ENCODE measurements at regions not wholly inside any gene's neighbourhood (a gene's known extent, or its start where the extent isn't known, plus 50 kb on each side); places are given as distances from the start of the nearest gene placed in this dataset.

DNA sequence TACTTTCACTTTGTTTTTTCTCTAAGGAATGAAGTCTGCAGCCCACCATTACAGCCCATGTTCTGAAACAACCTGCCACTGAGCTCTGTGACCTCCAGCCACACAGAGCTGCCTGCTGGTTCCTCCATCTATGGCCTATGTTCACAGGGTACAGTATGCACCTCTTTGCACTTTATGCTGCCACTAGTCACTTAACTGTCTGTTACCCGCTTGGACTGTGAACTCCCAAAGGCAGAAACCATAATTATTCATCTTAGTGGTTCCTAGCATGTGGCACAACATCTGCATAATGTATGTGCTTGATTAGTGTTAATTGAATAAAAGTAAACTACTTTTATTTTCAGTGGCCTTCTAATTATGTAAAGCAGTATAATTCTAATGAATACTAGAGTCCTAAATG is 95.5 kb upstream of the BET1 start:
- Mint-ChIP-seq H3K36me3 (ENCODE audit: unreplicated experiment) (peaks cover 5% of the 10 kb centered on the region), H3K4me1 (ENCODE audit: low read depth, unreplicated experiment) (peaks cover 5% of the 10 kb centered on the region), H3K9me3 (ENCODE audit: unreplicated experiment) (peaks cover 5% of the 10 kb centered on the region), H3K27ac (ENCODE audit: unreplicated experiment) (no peak overlapping the region), H3K4me3 (ENCODE audit: unreplicated experiment) (no peak overlapping the region), H3K27me3 (ENCODE audit: unreplicated experiment) (no peaks in the 10 kb centered on the region)
- TF ChIP-seq, protein P1, sequence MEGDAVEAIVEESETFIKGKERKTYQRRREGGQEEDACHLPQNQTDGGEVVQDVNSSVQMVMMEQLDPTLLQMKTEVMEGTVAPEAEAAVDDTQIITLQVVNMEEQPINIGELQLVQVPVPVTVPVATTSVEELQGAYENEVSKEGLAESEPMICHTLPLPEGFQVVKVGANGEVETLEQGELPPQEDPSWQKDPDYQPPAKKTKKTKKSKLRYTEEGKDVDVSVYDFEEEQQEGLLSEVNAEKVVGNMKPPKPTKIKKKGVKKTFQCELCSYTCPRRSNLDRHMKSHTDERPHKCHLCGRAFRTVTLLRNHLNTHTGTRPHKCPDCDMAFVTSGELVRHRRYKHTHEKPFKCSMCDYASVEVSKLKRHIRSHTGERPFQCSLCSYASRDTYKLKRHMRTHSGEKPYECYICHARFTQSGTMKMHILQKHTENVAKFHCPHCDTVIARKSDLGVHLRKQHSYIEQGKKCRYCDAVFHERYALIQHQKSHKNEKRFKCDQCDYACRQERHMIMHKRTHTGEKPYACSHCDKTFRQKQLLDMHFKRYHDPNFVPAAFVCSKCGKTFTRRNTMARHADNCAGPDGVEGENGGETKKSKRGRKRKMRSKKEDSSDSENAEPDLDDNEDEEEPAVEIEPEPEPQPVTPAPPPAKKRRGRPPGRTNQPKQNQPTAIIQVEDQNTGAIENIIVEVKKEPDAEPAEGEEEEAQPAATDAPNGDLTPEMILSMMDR (IDR thresholded peaks at IDR 0.05; ENCODE audit: partially characterized antibody, unreplicated experiment): no peak
- DNase-seq: no peak

DNA sequence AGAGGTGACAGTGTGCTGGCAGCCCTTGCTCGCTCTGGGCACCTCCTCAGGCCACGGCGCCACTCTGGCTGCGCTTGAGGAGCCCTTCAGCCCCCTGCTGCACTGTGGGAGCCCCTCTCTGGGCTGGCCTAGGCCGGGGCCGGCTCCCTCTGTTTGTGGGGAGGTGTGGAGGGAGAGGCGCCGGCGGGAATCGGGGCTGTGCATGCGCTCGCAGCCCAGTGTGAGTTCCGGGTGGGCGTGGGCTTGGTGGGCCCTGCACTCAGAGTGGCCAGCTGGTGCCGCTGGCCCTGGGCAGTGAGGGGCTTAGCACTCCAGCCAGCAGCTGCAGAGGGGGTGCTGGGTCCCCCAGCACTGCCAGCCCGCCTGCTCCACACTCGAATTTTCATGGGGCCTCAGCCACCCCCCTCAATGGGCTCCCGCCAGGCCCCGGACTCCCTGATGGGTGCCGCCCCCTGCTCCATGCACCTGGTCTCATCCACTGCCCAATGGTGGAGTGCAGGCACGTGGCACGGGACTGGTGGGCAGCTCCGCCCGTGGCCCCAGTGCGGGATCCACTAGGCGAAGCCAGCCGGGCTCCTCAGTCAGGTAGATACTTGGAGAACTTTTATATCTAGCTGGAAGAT is 96.7 kb upstream of the BET1 start:
- no peak for DNase-seq
- peaks cover 5% of the 10 kb centered on the region for H3K36me3 Mint-ChIP-seq (ENCODE audit: unreplicated experiment)
- H3K27me3 Mint-ChIP-seq (ENCODE audit: unreplicated experiment): no peaks in the 10 kb centered on the region
- H3K4me1 Mint-ChIP-seq (ENCODE audit: low read depth, unreplicated experiment): no peaks in the 10 kb centered on the region
- no peak overlapping the region for H3K4me3 Mint-ChIP-seq (ENCODE audit: unreplicated experiment)
- TF ChIP-seq, protein P1 (IDR thresholded peaks at IDR 0.05; ENCODE audit: partially characterized antibody, unreplicated experiment): no peak
- H3K27ac Mint-ChIP-seq (ENCODE audit: unreplicated experiment): no peak overlapping the region
- H3K9me3 Mint-ChIP-seq (ENCODE audit: unreplicated experiment): peaks cover 5% of the 10 kb centered on the region

DNA sequence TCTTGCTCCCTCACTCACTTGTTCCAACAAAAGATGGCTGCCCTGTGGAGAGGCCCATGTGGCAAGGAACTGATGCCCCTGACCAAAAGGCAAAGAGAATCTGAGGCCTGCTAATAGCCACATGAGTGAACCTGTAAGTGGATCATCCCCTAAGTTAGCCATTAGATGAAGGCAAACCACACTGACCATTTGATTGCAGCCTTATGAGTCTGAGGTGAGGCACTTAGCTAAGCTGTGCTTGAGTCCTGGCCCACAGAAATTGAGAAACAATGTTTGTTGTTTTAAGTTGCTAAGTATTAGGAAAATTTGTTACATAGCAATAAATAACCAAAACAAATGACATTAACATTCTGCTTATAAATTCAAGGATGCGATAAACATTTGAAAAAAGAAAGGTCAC is 100.1 kb upstream of the BET1 start:
- no peak for DNase-seq
- TF ChIP-seq, protein P1 (IDR thresholded peaks at IDR 0.05; ENCODE audit: partially characterized antibody, unreplicated experiment): no peak
- Mint-ChIP-seq H3K27me3 (ENCODE audit: unreplicated experiment) (no peaks in the 10 kb centered on the region), H3K36me3 (ENCODE audit: unreplicated experiment) (peaks cover 5% of the 10 kb centered on the region), H3K4me3 (ENCODE audit: unreplicated experiment) (no peak overlapping the region), H3K9me3 (ENCODE audit: unreplicated experiment) (peaks cover 5% of the 10 kb centered on the region), H3K27ac (ENCODE audit: unreplicated experiment) (no peak overlapping the region), H3K4me1 (ENCODE audit: low read depth, unreplicated experiment) (no peaks in the 10 kb centered on the region)

DNA sequence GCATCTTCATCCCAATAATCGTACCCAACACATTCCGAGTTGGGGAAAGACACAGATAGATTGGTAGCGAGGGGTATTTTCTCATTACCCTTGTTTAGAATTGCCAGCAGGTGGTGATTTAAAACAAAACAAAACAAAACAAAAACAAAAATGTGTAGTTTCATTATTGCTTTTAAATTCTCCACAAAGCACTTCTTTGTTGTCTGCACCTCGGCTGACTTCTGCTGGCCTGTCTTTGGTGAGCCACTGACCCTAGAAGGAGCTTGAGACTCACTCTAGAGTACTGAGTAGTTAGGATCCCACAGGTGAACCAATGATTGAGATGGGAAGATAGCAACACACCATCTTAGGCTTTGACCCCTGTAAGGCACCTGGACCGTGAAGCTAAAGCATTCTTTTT is 105.4 kb upstream of the BET1 start:
- Mint-ChIP-seq H3K36me3 (ENCODE audit: unreplicated experiment) (no peaks in the 10 kb centered on the region), H3K27ac (ENCODE audit: unreplicated experiment) (no peak overlapping the region), H3K4me1 (ENCODE audit: low read depth, unreplicated experiment) (no peaks in the 10 kb centered on the region), H3K27me3 (ENCODE audit: unreplicated experiment) (no peaks in the 10 kb centered on the region), H3K4me3 (ENCODE audit: unreplicated experiment) (no peak overlapping the region), H3K9me3 (ENCODE audit: unreplicated experiment) (no peaks in the 10 kb centered on the region)
- TF ChIP-seq, protein P1 (IDR thresholded peaks at IDR 0.05; ENCODE audit: partially characterized antibody, unreplicated experiment): no peak
- DNase-seq: no peak

DNA sequence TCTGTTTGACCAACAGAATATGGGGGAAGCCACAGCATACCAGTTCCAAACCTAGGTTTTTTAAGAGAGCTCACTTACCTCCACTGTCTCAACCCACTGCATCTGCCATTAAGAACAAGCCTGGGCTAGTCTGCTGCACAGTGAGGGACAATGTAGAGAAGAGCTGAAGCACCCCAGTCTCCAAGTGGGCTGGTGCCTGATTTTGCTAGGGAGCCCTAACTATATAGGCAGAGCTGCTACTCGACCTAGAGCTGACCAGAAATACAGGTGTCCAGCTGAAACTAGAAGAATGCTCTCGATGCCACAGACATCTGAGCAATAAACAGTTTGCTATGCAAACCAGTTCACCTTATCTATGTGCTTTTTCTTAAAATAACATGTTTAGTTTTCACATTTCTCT is 106.9 kb upstream of the BET1 start:
- TF ChIP-seq, protein P1 (IDR thresholded peaks at IDR 0.05; ENCODE audit: partially characterized antibody, unreplicated experiment): no peak
- no peak overlapping the region for H3K27ac Mint-ChIP-seq (ENCODE audit: unreplicated experiment)
- H3K9me3 Mint-ChIP-seq (ENCODE audit: unreplicated experiment): no peaks in the 10 kb centered on the region
- no peak overlapping the region for H3K4me3 Mint-ChIP-seq (ENCODE audit: unreplicated experiment)
- no peaks in the 10 kb centered on the region for H3K36me3 Mint-ChIP-seq (ENCODE audit: unreplicated experiment)
- no peak for DNase-seq
- no peaks in the 10 kb centered on the region for H3K27me3 Mint-ChIP-seq (ENCODE audit: unreplicated experiment)
- H3K4me1 Mint-ChIP-seq (ENCODE audit: low read depth, unreplicated experiment): no peaks in the 10 kb centered on the region
